GM12878 (cell line): ENCODE measurements at regions not wholly inside any gene's neighbourhood (a gene's known extent, or its start where the extent isn't known, plus 50 kb on each side); places are given as distances from the start of the nearest gene placed in this dataset.

Source experiments
- ATAC-seq: fragments of 200-7000 bp; cut with Tn5 transposase; 3 replicates; pipeline ENCODE4 v1.9.1; 2020; ENCODE audit warnings: mild to moderate bottlenecking, moderate library complexity
- BruUV-seq: library from RNA; stranded (reverse); fragments of 400-500 nt; replicated peaks from 2 replicates; lab custom pipeline; 2021; lab: Mats Ljungman, UMichigan
- CTCF ChIA-PET: fragments of 300-600 bp; sonication (Branson Sonifier 250); formaldehyde crosslinking; extraction: SDS; loops from one replicate; lab custom pipeline; 2021; ENCODE audit warnings: inconsistent platforms; lab: Yijun Ruan, JAX
- POLR2A ChIA-PET: fragments of 350-600 bp; formaldehyde crosslinking; extraction: SDS; loops from one replicate; lab custom pipeline; 2021; ENCODE audit warnings: inconsistent platforms; lab: Charles Lee
- RAD21 ChIA-PET: fragments of 300-600 bp; sonication (Branson Sonifier 250); formaldehyde crosslinking; loops from one replicate; lab custom pipeline; 2023; ENCODE audit warnings: antibody characterized with exemption; ENCODE audit not compliant: unreplicated experiment; lab: Charles Lee
- SMC1A ChIA-PET: fragments of 300-600 bp; sonication (Branson Sonifier 250); formaldehyde crosslinking; loops from one replicate; lab custom pipeline; 2023; ENCODE audit not compliant: unreplicated experiment, uncharacterized antibody; lab: Charles Lee
- DNase-seq: peaks from one replicate; pipeline ENCODE4 v3.0.0-alpha.2; 2011; ENCODE audit warnings: low read depth, low spot score
- FAIRE-seq: peaks from 3 replicates; lab custom pipeline; 2011; peaks lifted over from hg19 to GRCh38; lab: Jason Lieb, UNC
- H2AFZ ChIP-seq: 2 replicates; pipeline ENCODE4 v1.6.0; 2011; ENCODE audit warnings: low read depth, low read length, control low read depth; ENCODE audit not compliant: control insufficient read depth
- H3K27ac ChIP-seq: 2 replicates; pipeline ENCODE4 v1.5.1; 2011; ENCODE audit warnings: control low read depth; ENCODE audit not compliant: control insufficient read depth, insufficient read depth
- H3K27me3 ChIP-seq, 2 experiments: replicated peaks in 1 of 2; 2 replicates each; pipeline versions ENCODE4 v1.6.0 to v1.6.1; 2011; ENCODE audit warnings: low read length in 1 of 2; ENCODE audit not compliant: control insufficient read depth in 2 of 2, insufficient read depth in 2 of 2
- H3K36me3 ChIP-seq, 2 experiments: 2 replicates each; pipeline ENCODE4 v1.5.1; 2011; ENCODE audit warnings: low read length in 1 of 2; ENCODE audit not compliant: control insufficient read depth in 2 of 2, insufficient read depth in 2 of 2
- H3K4me1 ChIP-seq: 2 replicates; pipeline ENCODE4 v1.6.1; 2011; ENCODE audit warnings: mild to moderate bottlenecking, low read length, moderate library complexity, mixed read lengths; ENCODE audit not compliant: control insufficient read depth, insufficient read depth
- H3K4me2 ChIP-seq: 2 replicates; pipeline ENCODE4 v1.6.0; 2011; ENCODE audit warnings: control low read depth; ENCODE audit not compliant: control insufficient read depth, insufficient read depth
- H3K4me3 ChIP-seq: fragments of 200-600 bp; sonication (generic); 2 replicates; pipeline ENCODE4 v1.5.1; 2016
- H3K79me2 ChIP-seq: 2 replicates; pipeline ENCODE4 v1.6.0; 2011; ENCODE audit warnings: low read length; ENCODE audit not compliant: control insufficient read depth, insufficient read depth
- H3K9ac ChIP-seq: 2 replicates; pipeline ENCODE4 v1.8.0; 2011; ENCODE audit warnings: low read length, control low read depth, mixed read lengths; ENCODE audit not compliant: control insufficient read depth, insufficient read depth
- H3K9me3 ChIP-seq: replicated peaks from 3 replicates; pipeline ENCODE4 v1.5.1; 2011; ENCODE audit warnings: mild to moderate bottlenecking, low read length; ENCODE audit not compliant: control insufficient read depth, insufficient read depth
- H4K20me1 ChIP-seq: 2 replicates; pipeline ENCODE4 v1.6.0; 2011; ENCODE audit not compliant: control insufficient read depth, insufficient read depth
- BMI1 ChIP-seq: fragments of 450-650 bp; IDR thresholded peaks from 2 replicates; pipeline ENCODE4 v1.6.1; 2016; ENCODE audit warnings: mild to moderate bottlenecking, moderate library complexity, borderline replicate concordance
- DPF2 ChIP-seq: fragments of 450-650 bp; IDR thresholded peaks from 2 replicates; pipeline ENCODE4 v1.6.1; 2017; ENCODE audit warnings: mild to moderate bottlenecking
- FOXK2 ChIP-seq: fragments of 450-650 bp; IDR thresholded peaks from 2 replicates; pipeline ENCODE4 v1.6.1; 2017; ENCODE audit warnings: mild to moderate bottlenecking, moderate library complexity
- HCFC1 ChIP-seq: fragments of 150-350 bp; IDR thresholded peaks from 2 replicates; pipeline ENCODE4 v1.6.1; 2014; ENCODE audit warnings: low read length
- HSF1 ChIP-seq: fragments of 150-350 bp; IDR thresholded peaks from 2 replicates; pipeline ENCODE4 v1.6.1; 2014; ENCODE audit warnings: mild to moderate bottlenecking, low read depth, low read length
- IRF4 ChIP-seq: IDR thresholded peaks from 2 replicates; pipeline ENCODE4 v1.6.1; 2011; ENCODE audit warnings: low read depth, low read length
- NFIC ChIP-seq: IDR thresholded peaks from 2 replicates; pipeline ENCODE4 v1.6.1; 2012; ENCODE audit warnings: low read depth, mild to moderate bottlenecking, inconsistent platforms, low read length, moderate library complexity
- NFYA ChIP-seq: IDR thresholded peaks from 2 replicates; pipeline ENCODE4 v1.6.1; 2011; ENCODE audit warnings: low read depth, mild to moderate bottlenecking, low read length, improper control_type of control experiment, borderline replicate concordance
- NR2C1 ChIP-seq: fragments of 450-650 bp; IDR thresholded peaks from 2 replicates; pipeline ENCODE4 v1.6.1; 2017; ENCODE audit warnings: antibody characterized with exemption, mild to moderate bottlenecking, moderate library complexity
- PAX5 ChIP-seq: IDR thresholded peaks from 2 replicates; pipeline ENCODE4 v1.6.1; 2011; ENCODE audit warnings: low read depth, low read length, borderline replicate concordance
- PKNOX1 ChIP-seq: fragments of 450-650 bp; IDR thresholded peaks from 2 replicates; pipeline ENCODE4 v1.6.1; 2016; ENCODE audit warnings: mild to moderate bottlenecking
- POLR2A ChIP-seq: IDR thresholded peaks from 2 replicates; pipeline ENCODE4 v1.6.1; 2011; ENCODE audit warnings: low read depth, mild to moderate bottlenecking, low read length
- POLR2AphosphoS5 ChIP-seq: IDR thresholded peaks from 2 replicates; pipeline ENCODE4 v1.6.1; 2011; ENCODE audit warnings: mild to moderate bottlenecking, low read length, inconsistent platforms
- POU2F2 ChIP-seq: IDR thresholded peaks from 3 replicates; pipeline ENCODE4 v1.6.1; 2011; ENCODE audit warnings: low read depth, mild to moderate bottlenecking, low read length, borderline replicate concordance
- PRDM15 ChIP-seq: fragments of 450-650 bp; formaldehyde crosslinking; IDR thresholded peaks from 2 replicates; pipeline ENCODE4 v1.4.0; 2020; ENCODE audit warnings: mild to moderate bottlenecking, moderate library complexity
- STAT3 ChIP-seq: IDR thresholded peaks from 2 replicates; pipeline ENCODE4 v1.6.1; 2011; ENCODE audit warnings: low read depth, low read length, improper control_type of control experiment
- YY1 ChIP-seq: IDR thresholded peaks from 2 replicates; pipeline ENCODE4 v1.6.1; 2011; ENCODE audit warnings: low read depth, mild to moderate bottlenecking, low read length
- ZBTB11 ChIP-seq: fragments of 450-650 bp; formaldehyde crosslinking; IDR thresholded peaks from 2 replicates; pipeline ENCODE4 v1.5.0; 2022; ENCODE audit warnings: mild to moderate bottlenecking, missing genetic modification characterization
- in situ Hi-C: fragments of 300-500 bp; cut with MboI; formaldehyde crosslinking; loops from 9 replicates; pipeline ENCODE4 v1.14.3; 2018; ENCODE audit warnings: mixed read lengths
- intact Hi-C: fragments of 100-400 bp; cut with micrococcal nuclease; formaldehyde crosslinking; loops from one replicate; pipeline ENCODE4 v1.14.2; 2022; ENCODE audit not compliant: unreplicated experiment

DNA sequence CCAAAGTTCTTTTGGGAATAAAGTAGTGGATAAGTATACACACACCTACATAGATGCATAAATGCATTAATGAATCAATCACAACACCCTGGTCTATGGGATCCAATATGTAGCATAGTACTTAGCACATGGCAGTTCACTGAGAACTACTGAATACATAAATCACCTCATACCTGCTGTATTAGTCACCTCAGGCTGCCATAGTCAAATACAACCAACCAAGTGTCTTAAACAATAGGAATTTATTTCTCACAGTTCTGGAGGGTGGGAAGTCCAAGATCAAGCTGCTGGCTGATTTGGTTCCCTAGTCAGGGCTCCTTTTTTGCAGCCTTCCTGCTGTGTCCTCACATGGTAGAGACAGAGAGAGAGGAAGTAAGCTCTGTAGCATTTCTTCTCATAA is 228.2 kb downstream of the NHLRC3 start:
- H2AFZ ChIP-seq: no peak overlapping the region
- DNase-seq (no peak), FAIRE-seq (no peak), ATAC-seq (no peak)
- ChIA-PET CTCF (interaction anchor here (0.6 to 2.3 kb wide), 3 partner anchors 121 to 350 kb away, joined by 3 to 18 read pairs (median 3); no protein-coding TSS in a partner anchor), SMC1A (interaction anchor here (1.4 to 2.7 kb wide), 2 partner anchors 9 to 20 kb away, joined by 3 to 14 read pairs; no protein-coding TSS in a partner anchor), POLR2A (no interaction called here), RAD21 (interaction anchor here (1.3 to 1.9 kb wide), 2 partner anchors 119 to 122 kb away, joined by 3 to 5 read pairs; no protein-coding TSS in a partner anchor)
- intact Hi-C loops (no loop called here), in situ Hi-C loops (no loop called here)
- H3K4me1 ChIP-seq: no peaks in the 10 kb centered on the region
- no peak overlapping the region for H3K4me3 ChIP-seq
- H3K36me3 ChIP-seq: no peaks in the 10 kb centered on the region
- no peaks in the 10 kb centered on the region for H3K79me2 ChIP-seq
- H3K27ac ChIP-seq: no peak overlapping the region
- H4K20me1 ChIP-seq: no peaks in the 10 kb centered on the region; the same call in 1 of the 2 replicates
- H3K9me3 ChIP-seq: no peaks in the 10 kb centered on the region
- H3K4me2 ChIP-seq: no peak overlapping the region
- no TSS peak for BruUV-seq
- no peak overlapping the region for H3K9ac ChIP-seq
- H3K27me3 ChIP-seq: no peaks in the 10 kb centered on the region
- TF ChIP-seq PRDM15 (no peak), STAT3 (no peak), BMI1 (no peak), POLR2AphosphoS5 (no peak), NFIC (no peak), ZBTB11 (CRISPR knock-in tag) (no peak), HCFC1 (no peak), HSF1 (no peak), POU2F2 (no peak), FOXK2 (no peak), YY1 (no peak), POLR2A (no peak), DPF2 (no peak), PKNOX1 (no peak), NFYA (no peak), PAX5 (no peak), NR2C1 (no peak), IRF4 (no peak)
